OCI-M1 (cell line): ENCODE measurements at regions not wholly inside any gene's neighbourhood (a gene's known extent, or its start where the extent isn't known, plus 50 kb on each side); places are given as distances from the start of the nearest gene placed in this dataset.
A peak's percentile ranks its signal among the peaks of the same experiment; 100 is the strongest.
"Not testable (repeated sequence)": the region's sequence is repeated elsewhere in the genome, so short reads cannot be mapped to it uniquely, and the experiment has no call there.

Experiments used
- DNase-seq: peaks from one replicate; lab custom pipeline; 2025; lab: John Stamatoyannopoulos, UW

GRCh38 chr6:146985966-146986365, 218.3 kb upstream of the STXBP5 start:
- DNase-seq, result no peak

DNA sequence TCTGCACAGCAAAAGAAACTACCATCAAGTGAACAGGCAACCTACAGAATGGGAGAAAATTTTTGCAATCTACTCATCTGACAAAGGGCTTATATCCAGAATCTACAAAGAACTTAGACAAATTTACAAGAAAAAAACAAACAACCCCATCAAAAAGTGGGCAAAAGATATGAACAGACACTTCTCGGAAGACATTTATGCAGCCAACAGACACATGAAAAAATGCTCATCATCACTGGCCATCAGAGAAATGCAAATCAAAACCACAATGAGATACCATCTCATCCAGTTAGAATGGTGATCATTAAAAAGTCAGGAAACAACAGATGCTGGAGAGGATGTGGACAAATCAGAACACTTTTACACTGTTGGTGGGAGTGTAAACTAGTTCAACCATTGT, 216.3 kb upstream of the STXBP5 start:
- not testable (repeated sequence) for DNase-seq

DNA sequence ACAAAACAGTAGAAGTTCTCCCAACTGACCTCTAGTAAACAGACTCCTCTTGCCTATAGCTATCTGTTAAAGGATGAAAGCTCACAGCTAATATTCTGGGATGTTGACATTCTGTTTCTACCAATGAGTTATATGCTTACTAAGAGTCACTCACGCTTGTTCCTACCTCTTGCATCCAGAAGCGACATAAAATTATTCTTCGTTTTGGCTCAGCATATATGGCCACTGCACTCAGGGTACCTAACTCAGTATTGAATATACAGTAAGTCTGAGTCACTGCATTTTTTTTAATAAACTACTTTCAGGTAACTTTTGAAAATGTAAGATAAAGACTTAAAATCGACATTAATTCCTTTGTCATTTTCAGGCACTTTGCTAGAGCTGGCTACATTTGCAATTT, 214.4 kb upstream of the STXBP5 start:
- no peak for DNase-seq

- DNase-seq, result no peak
These were observed 213.9 kb upstream of the STXBP5 start for GRCh38 chr6:146990284-146990683.

- DNase-seq, result no peak
These were observed 213.1 kb upstream of the STXBP5 start for GRCh38 chr6:146990821-146991798.

DNA sequence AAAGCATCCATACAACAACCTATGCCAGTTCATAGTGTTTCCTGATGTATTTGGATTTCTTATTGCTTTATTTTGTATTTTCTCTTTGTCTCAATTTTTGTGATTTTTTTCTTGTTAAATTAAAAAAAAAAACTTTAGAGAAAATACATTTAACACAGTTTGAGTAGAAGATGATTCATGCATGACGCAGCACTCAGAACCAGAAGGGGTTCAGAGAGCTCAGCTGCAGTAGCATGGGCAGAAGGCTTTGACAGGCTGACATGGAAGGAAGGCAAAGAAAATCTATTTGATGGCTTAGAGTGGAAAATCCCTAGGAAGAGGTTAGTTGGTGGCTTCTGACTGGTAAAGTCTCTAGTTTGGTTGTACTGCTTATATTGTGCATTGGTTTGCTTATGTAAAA, 207.2 kb upstream of the STXBP5 start:
- no peak for DNase-seq

DNA sequence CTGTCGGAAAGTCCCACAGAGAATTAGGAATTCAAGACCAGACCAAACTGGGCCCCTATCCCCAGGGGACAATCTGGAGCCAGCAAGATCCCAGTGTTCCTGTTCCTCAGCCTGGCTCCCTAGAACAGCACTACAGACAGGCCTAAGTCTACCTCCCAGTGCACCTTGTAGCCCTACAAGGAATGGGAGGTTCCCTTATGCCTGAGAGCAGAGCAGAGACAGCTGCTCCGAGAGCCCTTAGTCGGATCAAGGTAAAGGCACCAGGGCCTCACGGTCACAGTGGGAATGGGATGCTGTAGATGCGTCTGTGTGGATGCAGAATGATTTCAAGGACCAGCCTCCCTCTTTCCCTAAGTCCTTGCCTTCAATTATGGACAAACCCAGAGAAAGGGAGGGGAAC, 204.5 kb upstream of the STXBP5 start:
- no peak for DNase-seq

GRCh38 chr6:147000545-147001488, 203.4 kb upstream of the STXBP5 start:
- DNase-seq, result peak; percentile 63

- DNase-seq, result no peak
These were observed 202.6 kb upstream of the STXBP5 start for GRCh38 chr6:147001621-147002020.

GRCh38 chr6:147003186-147003585, 201.0 kb upstream of the STXBP5 start:
- DNase-seq, result no peak

GRCh38 chr6:147005499-147005898, 198.7 kb upstream of the STXBP5 start:
- DNase-seq, result peak; percentile 44

- no peak for DNase-seq
These were observed 196.8 kb upstream of the STXBP5 start for GRCh38 chr6:147007441-147007840.

DNA sequence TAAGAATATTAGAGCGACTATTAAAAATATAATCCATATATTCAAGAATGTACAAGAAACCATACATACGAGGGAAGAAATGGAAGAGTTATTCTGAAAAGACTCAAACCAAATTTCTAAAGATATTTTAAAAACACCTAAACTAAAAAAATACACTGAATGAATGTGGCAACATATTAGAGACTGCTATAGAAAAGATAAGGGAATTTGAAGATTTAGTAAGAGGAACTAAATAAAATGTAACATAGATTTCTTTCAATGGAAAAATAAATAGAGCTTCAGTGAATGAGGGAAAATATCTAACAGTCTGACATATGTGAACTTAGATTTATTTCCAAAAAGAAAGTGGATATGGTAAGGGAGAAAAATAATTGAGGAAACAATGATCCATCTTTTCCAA, 194.9 kb upstream of the STXBP5 start:
- DNase-seq, result no peak

GRCh38 chr6:147015674-147016073, 188.5 kb upstream of the STXBP5 start:
- no peak for DNase-seq

DNA sequence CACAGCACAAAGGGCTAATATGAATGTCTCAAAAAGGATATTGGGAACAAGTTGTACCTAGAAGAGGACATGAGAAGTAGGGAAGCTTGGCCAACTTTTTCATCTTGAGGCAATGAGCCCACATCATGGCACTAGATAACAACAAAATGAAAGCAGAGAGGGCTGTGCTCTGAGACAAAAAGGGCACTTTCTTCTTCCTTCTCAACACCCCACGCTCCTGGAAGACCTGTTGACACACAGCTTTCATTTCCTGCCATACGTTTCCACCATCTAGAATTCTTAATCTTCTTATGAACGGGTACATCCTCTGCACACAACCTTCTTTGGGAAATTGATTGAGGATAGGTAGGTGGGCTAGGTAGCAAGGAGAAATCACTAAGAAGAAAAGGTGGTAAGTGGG, 187.8 kb upstream of the STXBP5 start:
- no peak for DNase-seq

GRCh38 chr6:147017153-147017552, 187.1 kb upstream of the STXBP5 start:
- DNase-seq, result peak; percentile 27

DNA sequence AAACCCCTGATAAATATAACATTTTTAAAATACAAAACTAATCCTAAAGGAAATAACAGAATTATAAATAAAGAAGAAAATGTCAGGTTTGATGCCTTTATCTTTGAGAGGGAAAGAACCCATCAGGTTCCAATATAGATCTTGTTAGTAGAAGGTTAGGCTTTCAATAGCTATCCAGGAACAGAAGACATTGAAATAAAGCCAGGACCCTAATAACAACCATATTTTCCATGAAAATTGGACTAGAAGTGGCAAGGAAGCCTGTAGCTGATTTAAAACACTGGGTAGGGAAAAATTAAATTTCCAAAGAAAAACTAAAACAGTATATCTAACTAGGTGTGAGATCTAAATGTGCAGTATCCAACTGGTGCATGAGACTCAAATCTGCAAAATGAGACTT, 185.2 kb upstream of the STXBP5 start:
- no peak for DNase-seq

DNA sequence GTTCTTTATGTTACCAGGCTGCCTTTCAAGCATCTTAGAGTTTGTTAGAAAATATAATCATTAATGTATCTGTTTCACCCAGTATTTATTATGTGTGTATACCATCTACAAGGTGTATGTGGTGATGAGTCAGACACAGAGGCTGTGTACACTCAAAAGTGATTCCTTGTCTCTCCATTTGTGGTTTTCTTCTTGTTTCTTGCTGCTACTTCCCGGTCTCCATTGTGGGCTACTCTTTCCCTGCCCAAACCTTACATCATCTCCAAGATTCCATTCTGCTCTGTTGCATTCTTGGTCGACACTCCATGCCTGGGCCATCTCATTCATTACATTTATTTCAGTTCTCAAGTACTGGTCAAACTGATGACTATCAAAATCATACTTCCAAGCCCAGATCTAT, 182.2 kb upstream of the STXBP5 start:
- no peak for DNase-seq

DNA sequence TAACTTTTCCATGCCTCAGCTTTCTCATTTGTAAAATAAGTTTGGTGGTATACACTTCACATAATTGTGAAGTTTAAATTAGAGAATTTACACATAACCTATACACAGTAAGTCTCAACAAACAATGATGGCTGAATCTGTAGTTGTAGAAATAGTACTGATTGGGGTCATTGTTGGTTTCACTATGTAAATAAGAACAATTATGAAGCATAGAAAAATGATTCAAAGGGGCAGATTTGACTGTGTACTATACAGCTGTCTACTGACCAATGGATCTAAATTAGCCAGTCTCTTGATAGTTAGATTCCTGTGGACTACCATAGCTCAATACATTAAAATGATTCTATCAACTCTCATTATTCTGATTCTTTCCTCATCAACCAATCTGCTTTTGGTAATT, 181.1 kb upstream of the STXBP5 start:
- DNase-seq, result no peak

- DNase-seq, result peak; percentile 38
These were observed 180.6 kb upstream of the STXBP5 start for GRCh38 chr6:147023581-147023980.

DNA sequence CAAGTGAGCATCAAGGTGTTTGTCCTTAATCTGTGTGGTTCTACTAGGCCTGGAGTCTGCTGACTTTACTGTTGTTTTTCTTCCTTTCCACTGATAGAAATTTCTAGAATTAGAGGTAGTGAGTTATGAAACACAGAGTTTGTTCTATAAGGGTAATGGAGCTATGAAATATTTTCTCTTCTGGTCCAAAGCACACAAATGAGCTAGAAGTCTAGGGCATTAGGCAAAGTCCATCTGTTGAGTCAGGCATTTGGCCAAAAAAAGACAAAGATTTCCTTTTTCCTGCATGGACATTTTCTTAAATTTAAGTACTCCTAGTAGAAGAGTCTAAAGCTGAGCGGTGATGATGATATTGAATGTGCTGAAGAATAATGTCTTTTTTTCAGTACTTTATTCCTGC, 174.3 kb upstream of the STXBP5 start:
- no peak for DNase-seq

DNA sequence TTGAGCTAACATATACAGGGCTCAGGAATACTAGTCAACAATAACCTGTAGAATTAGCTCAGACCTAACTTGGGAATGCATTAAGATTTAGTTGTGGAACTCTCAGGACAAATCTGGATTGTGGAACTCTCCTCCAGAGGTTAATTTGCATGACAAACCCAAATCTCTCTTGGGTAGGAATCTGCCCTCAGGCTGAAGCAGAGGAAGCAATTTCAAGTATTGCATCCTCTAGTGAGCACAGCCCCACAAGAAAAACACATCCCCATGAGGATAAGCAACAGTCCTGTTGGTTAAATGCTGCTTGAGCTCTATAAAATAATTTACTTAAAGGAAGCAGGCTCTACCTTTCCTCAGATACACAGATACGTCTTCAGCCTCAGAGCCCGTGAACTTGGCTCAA, 170.9 kb upstream of the STXBP5 start:
- no peak for DNase-seq

GRCh38 chr6:147035886-147036285, 168.3 kb upstream of the STXBP5 start:
- no peak for DNase-seq
